HG02763 (cell line): ENCODE measurements at regions not wholly inside any gene's neighbourhood (a gene's known extent, or its start where the extent isn't known, plus 50 kb on each side); places are given as distances from the start of the nearest gene placed in this dataset.
"Not testable (repeated sequence)": the region's sequence is repeated elsewhere in the genome, so short reads cannot be mapped to it uniquely, and the experiment has no call there.

Source experiments
- ATAC-seq: cut with Tn5 transposase; IDR thresholded peaks from one replicate; pipeline ENCODE4 v1.9.1; 2021; ENCODE audit warnings: mild to moderate bottlenecking, moderate library complexity; ENCODE audit not compliant: unreplicated experiment

DNA sequence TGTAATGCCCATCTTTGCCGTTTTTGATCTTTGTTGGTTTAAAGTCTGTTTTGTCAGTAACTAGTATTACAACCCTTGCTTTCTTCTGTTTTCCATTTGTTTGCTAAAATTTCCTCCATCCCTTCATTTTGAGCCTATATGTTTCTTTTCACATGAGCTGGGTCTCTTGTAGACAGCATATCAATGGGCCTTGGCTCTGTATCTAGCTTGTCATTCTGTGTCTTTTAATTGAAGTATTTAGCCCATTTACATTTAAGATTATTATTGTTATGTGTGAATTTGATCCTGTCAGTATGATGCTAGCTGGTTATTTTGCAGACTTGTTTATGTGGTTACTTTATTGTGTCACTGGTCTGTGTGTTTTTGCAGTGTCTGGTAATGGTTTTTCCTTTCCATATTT, 913.2 kb downstream of the TRHDE start:
- no peak for ATAC-seq

GRCh38 chr12:73186272-73186671, 914.1 kb downstream of the TRHDE start:
- ATAC-seq, result no peak

- no peak for ATAC-seq
Measured at GRCh38 chr12:73187765-73188164, 915.6 kb downstream of the TRHDE start.

GRCh38 chr12:73210548-73211204, 938.5 kb downstream of the TRHDE start:
- ATAC-seq, result no peak

GRCh38 chr12:73220951-73221350, 948.8 kb downstream of the TRHDE start:
- ATAC-seq, result no peak

- ATAC-seq, result no peak
Measured at GRCh38 chr12:73221398-73221797, 949.2 kb downstream of the TRHDE start.

DNA sequence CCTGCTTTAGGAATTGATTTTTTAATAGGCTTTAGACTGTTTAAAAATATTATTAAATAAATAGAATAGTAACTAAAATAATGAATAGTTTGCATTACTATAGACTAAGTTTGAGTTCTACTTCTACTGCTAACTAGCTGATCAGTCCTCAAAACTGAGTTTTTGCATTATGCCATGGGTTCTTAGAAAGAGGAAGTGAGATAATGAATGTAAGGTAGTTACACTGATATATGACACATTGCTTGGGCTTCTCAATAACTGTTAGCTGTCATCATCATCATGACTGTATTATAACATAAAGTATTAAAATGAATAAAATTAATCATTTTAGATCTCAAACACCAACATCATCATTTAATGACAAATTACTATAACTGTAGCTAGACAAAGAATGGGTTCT, 949.7 kb downstream of the TRHDE start:
- ATAC-seq, result no peak

DNA sequence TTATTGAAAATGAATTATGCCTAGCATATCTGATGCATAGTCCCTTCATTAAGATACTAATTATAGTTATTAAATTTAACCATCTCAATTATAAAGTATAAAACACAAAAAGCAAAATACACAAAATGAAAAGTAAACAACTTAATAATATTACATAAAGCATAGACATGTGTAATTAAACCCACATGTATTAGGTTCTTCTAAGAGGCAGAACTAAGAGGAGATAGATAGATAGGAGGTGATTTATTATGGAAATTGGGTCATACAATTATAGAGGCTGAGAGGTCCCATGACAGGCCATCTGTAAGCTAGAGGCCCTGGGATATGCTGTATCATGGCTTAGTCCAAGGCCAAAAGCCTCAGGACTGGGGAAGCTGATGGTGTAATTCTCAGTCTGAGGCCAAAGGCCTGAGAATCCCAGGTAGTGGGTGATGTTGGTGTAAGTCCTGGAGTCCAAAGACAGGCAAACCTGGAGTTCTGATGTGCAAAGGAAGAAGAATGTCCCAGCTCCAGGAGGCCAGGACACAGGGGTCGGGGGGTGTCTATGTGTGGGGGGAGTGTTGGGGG, 953.3 kb downstream of the TRHDE start:
- no peak for ATAC-seq

GRCh38 chr12:73225941-73226340, 953.8 kb downstream of the TRHDE start:
- ATAC-seq, result no peak

DNA sequence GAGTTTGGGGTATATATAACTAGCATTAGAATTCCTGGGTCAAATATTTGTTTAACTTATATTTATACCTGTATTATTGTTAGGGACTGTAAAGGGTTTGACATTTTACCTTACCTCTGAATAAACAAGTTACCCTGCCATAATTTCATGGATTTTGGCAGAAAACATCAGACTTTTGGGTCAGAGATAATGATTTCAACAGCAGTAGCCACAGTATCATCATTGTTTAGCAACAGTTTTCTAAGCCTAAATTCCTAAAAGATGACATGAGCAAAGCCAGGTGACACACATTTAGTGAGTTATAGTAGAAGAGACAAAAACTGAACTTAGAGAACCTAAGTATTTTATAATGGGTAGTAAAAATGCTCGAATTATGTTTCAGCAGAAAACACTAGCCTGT, 954.4 kb downstream of the TRHDE start:
- no peak for ATAC-seq

GRCh38 chr12:73228828-73229227, 956.7 kb downstream of the TRHDE start:
- not testable (repeated sequence) for ATAC-seq

DNA sequence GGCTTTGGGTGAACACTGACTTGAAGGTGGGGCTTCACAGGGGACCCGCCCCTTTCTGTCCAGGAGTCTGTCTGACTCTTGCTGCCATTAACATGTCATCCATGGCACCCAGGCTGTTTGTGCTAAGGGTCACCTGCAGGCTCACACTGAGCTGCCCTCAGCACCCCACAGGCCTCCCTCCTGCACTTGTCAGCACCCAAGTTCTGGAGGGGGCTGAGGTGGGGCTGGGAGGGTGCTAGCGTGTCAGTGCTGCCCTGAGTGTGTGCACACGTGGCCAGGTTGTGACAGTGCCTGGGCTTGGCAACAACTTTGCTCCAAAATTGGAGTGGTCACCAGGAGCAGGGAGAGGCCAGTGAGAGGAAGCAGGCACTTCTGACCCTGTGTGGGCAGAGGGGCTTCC, 963.2 kb downstream of the TRHDE start:
- ATAC-seq, result no peak

GRCh38 chr12:73240110-73240509, 967.9 kb downstream of the TRHDE start:
- no peak for ATAC-seq

- no peak for ATAC-seq
Measured at GRCh38 chr12:73262788-73263381, 990.7 kb downstream of the TRHDE start.

DNA sequence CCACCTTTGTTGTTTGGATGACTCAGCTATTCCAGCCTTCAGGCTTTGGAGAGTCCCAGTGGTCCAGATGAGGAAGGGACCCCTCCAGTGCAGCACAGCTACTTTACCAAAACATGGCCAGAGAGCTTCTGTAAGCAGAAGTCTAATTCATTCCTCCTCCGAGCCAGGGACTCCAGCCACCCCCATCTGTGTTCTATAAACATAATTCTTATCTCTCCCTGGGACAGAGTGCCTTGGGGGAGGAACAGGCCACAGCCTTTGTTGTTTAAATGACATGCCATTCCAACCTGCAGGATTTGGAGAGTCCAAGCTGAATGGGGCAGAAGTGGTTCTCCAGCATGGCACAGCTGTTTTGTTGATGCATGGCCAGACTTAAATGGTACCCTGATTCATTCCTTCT, 994.0 kb downstream of the TRHDE start:
- ATAC-seq, result no peak

- ATAC-seq, result no peak
Measured at GRCh38 chr12:73274976-73275375, 1002.8 kb downstream of the TRHDE start.

- no peak for ATAC-seq
Measured at GRCh38 chr12:73277971-73278370, 1005.8 kb downstream of the TRHDE start.

- ATAC-seq, result no peak
Measured at GRCh38 chr12:73301530-73301929, 1029.4 kb downstream of the TRHDE start.

GRCh38 chr12:73307260-73307659, 1035.1 kb downstream of the TRHDE start:
- ATAC-seq, result no peak

- no peak for ATAC-seq
Measured at GRCh38 chr12:73308079-73308478, 1035.9 kb downstream of the TRHDE start.

DNA sequence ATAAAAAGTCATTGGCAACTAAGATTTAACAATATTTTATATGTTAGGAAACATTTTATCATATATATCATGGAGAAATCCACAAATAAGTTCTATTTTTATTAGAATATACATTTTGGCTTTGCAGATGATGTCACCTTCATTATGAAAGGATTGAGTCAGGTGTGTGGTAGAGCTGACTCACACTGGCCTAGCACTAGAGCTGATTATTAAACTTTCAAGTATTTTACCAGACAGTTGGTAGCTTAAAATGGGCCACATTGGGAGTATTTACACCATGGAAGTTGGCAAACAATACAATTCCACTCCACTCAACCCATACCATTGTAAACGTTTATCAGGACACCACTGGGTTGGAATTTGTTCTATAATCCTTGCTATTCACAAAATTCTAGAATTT, 1036.6 kb downstream of the TRHDE start:
- ATAC-seq, result no peak

GRCh38 chr12:73321319-73321718, 1049.1 kb downstream of the TRHDE start:
- no peak for ATAC-seq

DNA sequence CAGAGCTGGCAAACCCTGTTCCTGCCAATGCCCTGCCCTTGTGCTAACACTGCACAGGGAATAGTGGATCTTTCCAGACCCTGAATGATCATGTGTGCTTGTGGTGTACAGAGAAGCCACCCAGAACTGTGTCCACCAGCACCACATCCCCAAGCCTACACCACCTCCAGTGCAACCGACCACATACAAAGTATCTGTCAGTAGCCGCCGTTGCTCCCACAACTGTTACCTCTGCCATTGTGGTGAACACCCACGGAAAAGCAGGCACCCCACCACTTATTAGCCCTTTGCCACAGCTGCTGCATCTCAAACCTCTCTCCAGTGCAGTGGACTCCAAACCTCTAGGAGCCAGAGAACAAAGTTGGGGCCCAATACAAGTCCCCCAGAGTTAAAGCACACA, 1049.6 kb downstream of the TRHDE start:
- ATAC-seq, result no peak
